T-helper 2 cell (primary cell): ENCODE measurements at regions not wholly inside any gene's neighbourhood (a gene's known extent, or its start where the extent isn't known, plus 50 kb on each side); places are given as distances from the start of the nearest gene placed in this dataset.

Source experiments
- DNase-seq, 5 experiments: peaks; one replicate each; pipeline versions ENCODE4 v3.0.0 to v3.0.0-alpha.2; 2012 to 2022

- DNase-seq: no peak
These were observed 242.9 kb upstream of the CXCL12 start for GRCh38 chr10:44627591-44628354.

DNA sequence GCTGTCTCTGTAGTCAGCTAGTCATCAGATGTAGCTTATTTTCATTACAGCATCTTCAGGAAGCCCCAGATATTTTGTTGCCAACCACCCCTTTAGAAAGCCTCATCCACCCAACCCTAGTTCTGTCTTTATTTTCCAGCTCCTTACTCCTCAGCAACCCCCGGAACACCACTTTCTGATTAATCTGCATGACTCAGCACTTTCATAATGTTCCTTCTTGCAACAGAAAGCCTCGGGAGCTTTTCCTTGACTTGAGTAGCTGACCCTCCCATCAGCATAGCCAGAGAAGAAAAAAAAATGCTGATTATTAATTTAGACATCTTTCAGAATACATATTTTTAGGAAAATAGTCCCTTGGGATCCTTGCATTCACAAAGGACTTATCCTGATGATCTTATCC is 244.0 kb upstream of the CXCL12 start:
- DNase-seq: no peak

DNA sequence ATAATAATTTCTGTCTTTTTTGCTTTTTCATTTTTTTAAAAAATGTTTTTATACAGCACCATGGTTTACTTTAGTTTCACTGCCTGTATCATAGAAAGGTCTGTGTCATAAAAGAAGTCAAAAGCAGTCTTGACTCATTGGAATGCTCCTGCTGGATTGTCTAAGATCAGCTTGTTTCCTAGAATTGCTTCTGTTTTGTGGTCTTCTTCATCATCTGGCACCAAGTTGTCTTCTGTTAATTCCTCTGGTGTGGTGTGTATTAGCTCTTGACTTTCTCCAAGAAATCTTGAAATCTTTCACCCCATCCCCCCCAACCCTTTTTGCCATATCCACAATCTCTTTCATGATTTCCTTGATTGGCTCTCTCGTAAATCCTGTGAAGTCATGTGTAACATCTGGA is 250.3 kb upstream of the CXCL12 start:
- no peak for DNase-seq

DNA sequence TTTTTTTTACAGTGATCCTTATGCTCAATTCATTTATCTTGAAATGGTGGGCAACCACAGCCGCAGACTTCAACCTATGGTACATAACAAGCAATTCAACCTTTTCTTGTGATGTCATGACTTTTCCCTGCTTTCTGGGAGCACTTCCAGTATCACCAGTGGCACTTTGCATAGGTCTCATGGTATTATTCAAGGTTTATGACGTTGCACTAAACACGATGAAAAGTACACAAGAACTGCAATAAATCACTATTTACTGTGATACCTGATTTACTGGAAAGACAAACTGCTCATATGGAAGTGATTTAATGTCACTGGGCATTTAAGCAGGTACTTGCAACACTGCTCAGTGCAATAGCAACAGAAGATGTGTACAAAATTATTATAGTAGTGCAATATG is 251.7 kb upstream of the CXCL12 start:
- no peak for DNase-seq

- DNase-seq: no peak
These were observed 255.5 kb upstream of the CXCL12 start for GRCh38 chr10:44640429-44640828.

GRCh38 chr10:44647473-44647872 is 262.6 kb upstream of the CXCL12 start:
- no peak for DNase-seq

GRCh38 chr10:44647877-44648542 is 263.1 kb upstream of the CXCL12 start:
- DNase-seq: no peak

- peak in 1 of 5 experiments; percentile 8 for DNase-seq
These were observed 260.2 kb upstream of the TMEM72 start for GRCh38 chr10:44650691-44651661.

DNA sequence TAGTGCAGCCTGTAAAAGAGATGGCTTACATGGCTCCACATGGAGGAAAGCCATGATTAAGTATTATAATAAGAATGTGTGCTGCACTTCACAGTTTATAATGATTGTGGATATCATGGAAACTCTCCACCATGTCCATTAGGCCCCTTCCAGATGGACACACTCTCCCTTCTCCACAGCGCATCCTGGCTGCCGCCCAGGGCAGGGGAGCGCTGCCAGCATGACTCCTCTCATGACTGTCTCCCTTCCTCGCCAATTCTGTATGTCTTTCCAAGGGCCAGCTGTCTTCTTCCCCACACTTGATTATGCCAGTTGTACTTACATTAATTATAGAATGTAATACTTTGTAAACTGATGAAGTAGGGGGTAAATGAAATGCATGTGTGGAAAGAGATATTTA is 259.3 kb upstream of the TMEM72 start:
- no peak for DNase-seq

GRCh38 chr10:44659320-44659719 is 251.8 kb upstream of the TMEM72 start:
- DNase-seq: no peak

GRCh38 chr10:44660271-44660670 is 250.9 kb upstream of the TMEM72 start:
- no peak for DNase-seq

GRCh38 chr10:44662051-44662450 is 249.1 kb upstream of the TMEM72 start:
- no peak for DNase-seq

- no peak for DNase-seq
These were observed 242.8 kb upstream of the TMEM72 start for GRCh38 chr10:44668336-44668735.

- DNase-seq: no peak
These were observed 239.8 kb upstream of the TMEM72 start for GRCh38 chr10:44671319-44671718.

DNA sequence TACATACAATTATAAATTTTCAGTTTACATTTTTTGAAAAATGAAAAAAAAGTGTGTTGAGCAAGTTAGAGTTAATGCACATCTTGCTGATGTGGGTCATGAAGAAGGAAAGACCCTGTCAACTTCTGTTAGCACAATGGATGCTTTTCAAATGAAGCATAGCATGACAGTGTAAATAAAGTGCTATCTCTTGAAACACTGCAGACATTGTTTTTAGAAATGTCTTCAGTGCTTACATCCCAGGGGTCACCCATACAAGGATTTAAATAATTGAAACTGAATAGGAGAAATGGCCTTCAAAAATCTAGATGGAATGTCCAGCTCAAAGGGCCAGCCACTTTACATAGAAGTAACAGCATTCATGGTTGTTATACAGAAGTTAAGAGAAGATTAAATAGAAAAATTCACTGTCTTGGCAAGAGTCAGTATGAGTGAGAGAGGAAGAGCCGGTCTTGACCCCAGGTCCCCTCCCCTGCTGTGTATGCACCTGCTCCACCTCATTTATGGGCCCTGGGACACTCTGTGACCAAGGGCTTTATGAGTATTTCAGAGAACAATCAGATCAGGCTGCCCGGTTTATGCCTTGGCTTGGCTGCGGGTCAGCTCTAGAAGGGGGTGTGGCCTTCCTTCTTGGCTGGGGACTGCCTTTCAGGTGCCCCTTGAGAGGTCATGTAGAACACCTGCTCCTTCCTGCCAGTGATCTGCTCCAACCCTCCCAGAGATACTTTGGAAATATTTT is 237.7 kb upstream of the TMEM72 start:
- no peak for DNase-seq

GRCh38 chr10:44674536-44675386 is 236.4 kb upstream of the TMEM72 start:
- no peak for DNase-seq

- no peak for DNase-seq
These were observed 235.7 kb upstream of the TMEM72 start for GRCh38 chr10:44675387-44675874.

DNA sequence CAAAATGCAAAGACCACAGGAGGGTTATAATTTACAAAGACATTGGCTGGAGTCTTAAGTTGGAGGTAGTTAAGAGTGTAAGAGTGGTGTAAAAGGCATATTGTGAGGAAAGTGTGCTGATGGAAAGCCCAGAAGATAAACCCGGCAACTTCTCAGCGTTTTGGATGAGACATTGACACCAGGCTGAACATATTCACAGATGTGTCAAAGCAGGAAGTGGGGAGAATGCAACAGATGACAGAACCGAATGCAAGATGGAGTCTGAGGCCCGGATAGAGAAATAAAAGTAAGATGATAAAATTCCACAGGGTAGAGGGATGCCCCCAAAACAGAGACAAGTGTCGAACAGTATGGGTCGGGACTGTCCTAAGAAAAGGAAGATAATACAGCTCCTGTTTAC is 230.4 kb upstream of the TMEM72 start:
- DNase-seq: no peak

DNA sequence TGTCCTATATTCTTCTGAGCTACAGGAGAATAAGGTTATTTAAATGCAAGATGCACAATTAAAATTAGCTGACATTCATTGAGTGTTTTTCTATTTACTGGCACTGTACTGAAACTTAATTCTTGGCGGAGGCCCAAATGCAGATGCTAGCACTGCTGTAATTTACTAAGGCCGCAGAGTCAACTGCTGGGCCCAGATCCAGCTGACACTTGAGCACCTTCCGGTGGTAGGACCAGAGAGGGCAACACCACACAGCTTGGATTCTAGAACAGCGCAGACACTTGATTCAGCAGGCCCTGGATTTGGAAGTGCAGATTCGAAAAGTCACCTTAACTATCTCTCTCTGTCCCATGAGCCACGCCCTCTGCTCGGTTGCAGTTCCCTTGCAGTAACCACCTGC is 228.6 kb upstream of the TMEM72 start:
- DNase-seq: no peak

DNA sequence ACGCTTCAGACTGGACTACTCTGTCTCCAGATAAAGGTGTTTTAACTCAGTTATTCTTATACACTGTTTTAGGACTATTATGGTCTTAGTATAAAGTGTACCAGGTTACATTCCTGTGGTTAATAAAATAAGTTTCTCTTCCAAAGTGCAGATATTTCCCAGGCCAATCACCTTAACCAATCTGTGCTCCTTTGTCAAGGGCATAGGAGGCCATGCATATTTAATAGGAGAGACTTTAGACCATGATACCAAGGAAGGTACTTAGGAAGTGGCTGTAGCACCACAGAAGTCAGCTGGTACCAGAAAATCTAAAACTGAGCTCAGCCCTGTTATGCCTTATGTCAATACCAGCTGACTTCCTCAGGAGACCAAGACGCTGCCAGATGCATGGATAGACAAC is 226.5 kb upstream of the TMEM72 start:
- DNase-seq: no peak

DNA sequence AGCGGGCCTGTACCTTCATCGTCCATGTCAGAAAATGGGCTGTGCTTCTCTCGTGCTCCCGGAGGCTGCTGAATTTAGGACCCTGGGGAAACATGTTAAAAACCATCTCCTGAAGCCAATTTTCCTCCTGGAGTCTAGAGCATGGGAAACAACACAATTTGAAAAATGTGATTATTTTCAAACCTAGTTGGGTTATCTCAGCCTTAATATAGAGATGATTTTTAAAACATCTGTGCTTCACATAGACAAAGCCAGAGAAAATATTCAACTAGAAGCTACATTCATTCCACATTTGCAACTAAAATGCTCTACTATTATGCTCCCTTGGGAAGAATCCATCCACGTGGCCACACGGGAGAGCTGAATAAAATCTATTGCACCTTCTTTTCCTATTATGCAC is 225.9 kb upstream of the TMEM72 start:
- no peak for DNase-seq
